GM18508 (cell line): ENCODE measurements at regions not wholly inside any gene's neighbourhood (a gene's known extent, or its start where the extent isn't known, plus 50 kb on each side); places are given as distances from the start of the nearest gene placed in this dataset.

ENCODE experiments used
- ATAC-seq: cut with Tn5 transposase; IDR thresholded peaks from one replicate; pipeline ENCODE4 v1.9.1; 2021; ENCODE audit warnings: moderate number of reproducible peaks; ENCODE audit not compliant: insufficient read depth, unreplicated experiment

- no peak for ATAC-seq
Measured at GRCh38 chr11:113634940-113635575, 71.0 kb downstream of the TMPRSS5 start.

- no peak for ATAC-seq
Measured at GRCh38 chr11:113632981-113633380, 73.1 kb downstream of the TMPRSS5 start.

- ATAC-seq, result no peak
Measured at GRCh38 chr11:113629562-113629961, 76.5 kb downstream of the TMPRSS5 start.

GRCh38 chr11:113628912-113629311, 77.2 kb downstream of the TMPRSS5 start:
- no peak for ATAC-seq

GRCh38 chr11:113627946-113628345, 78.2 kb downstream of the TMPRSS5 start:
- no peak for ATAC-seq

- no peak for ATAC-seq
Measured at GRCh38 chr11:113627297-113627696, 78.8 kb downstream of the TMPRSS5 start.

- no peak for ATAC-seq
Measured at GRCh38 chr11:113626736-113627135, 79.4 kb downstream of the TMPRSS5 start.

- no peak for ATAC-seq
Measured at GRCh38 chr11:113623114-113623513, 83.0 kb downstream of the TMPRSS5 start.

- no peak for ATAC-seq
Measured at GRCh38 chr11:113618360-113618759, 87.7 kb downstream of the TMPRSS5 start.

- ATAC-seq, result no peak
Measured at GRCh38 chr11:113615773-113616172, 90.3 kb downstream of the TMPRSS5 start.

GRCh38 chr11:113615098-113615497, 91.0 kb downstream of the TMPRSS5 start:
- no peak for ATAC-seq

GRCh38 chr11:113614097-113614496, 92.0 kb downstream of the TMPRSS5 start:
- no peak for ATAC-seq

GRCh38 chr11:113613619-113614018, 92.5 kb downstream of the TMPRSS5 start:
- no peak for ATAC-seq

- ATAC-seq, result no peak
Measured at GRCh38 chr11:113604186-113604585, 101.9 kb downstream of the TMPRSS5 start.

GRCh38 chr11:113603277-113604059, 102.6 kb downstream of the TMPRSS5 start:
- ATAC-seq, result no peak

GRCh38 chr11:113602483-113602882, 103.6 kb downstream of the TMPRSS5 start:
- ATAC-seq, result no peak

- no peak for ATAC-seq
Measured at GRCh38 chr11:113596658-113597057, 109.5 kb downstream of the TMPRSS5 start.

- ATAC-seq, result no peak
Measured at GRCh38 chr11:113595810-113596594, 110.1 kb downstream of the TMPRSS5 start.

GRCh38 chr11:113593698-113594308, 112.3 kb downstream of the TMPRSS5 start:
- ATAC-seq, result peak; percentile 83

- no peak for ATAC-seq
Measured at GRCh38 chr11:113591117-113591516, 115.0 kb downstream of the TMPRSS5 start.

- no peak for ATAC-seq
Measured at GRCh38 chr11:113587308-113587739, 112.1 kb upstream of the DRD2 start.
